Tibial nerve (tissue), 4 donors: ENCODE measurements at regions not wholly inside any gene's neighbourhood (a gene's known extent, or its start where the extent isn't known, plus 50 kb on each side); places are given as distances from the start of the nearest gene placed in this dataset.

ENCODE experiments used
- DNase-seq, 2 donors: peaks; one replicate each; pipeline ENCODE4 v3.0.0-alpha.2; 2019; ENCODE audit warnings: low spot score in 2 of 2
- H3K27ac ChIP-seq, 4 donors: fragments of 200-600 bp; sonication (generic) in 3 of 4; one replicate each; pipeline ENCODE4 v1.5.1; 2017 to 2019; ENCODE audit warnings: mild to moderate bottlenecking in 1 of 4
- H3K27me3 ChIP-seq, 2 donors: fragments of 200-600 bp; sonication (generic) in 1 of 2; one replicate each; pipeline versions ENCODE4 v1.5.1 to v1.6.0; 2017 to 2019
- H3K36me3 ChIP-seq, 3 donors: fragments of 200-600 bp; sonication (generic); one replicate each; pipeline ENCODE4 v1.5.1; 2018 to 2019
- H3K4me1 ChIP-seq, 4 donors: fragments of 200-600 bp; sonication (generic) in 3 of 4; one replicate each; pipeline ENCODE4 v1.5.1; 2017 to 2019
- H3K4me3 ChIP-seq, 4 donors: fragments of 200-600 bp; sonication (generic) in 3 of 4; one replicate each; pipeline ENCODE4 v1.5.1; 2017 to 2019; ENCODE audit warnings: mild to moderate bottlenecking in 1 of 4, moderate library complexity in 1 of 4
- H3K9me3 ChIP-seq, 4 donors: fragments of 200-600 bp; sonication (generic) in 3 of 4; one replicate each; pipeline ENCODE4 v1.5.1; 2017 to 2019
- EP300 ChIP-seq, 2 donors: sonication (generic); formaldehyde crosslinking; IDR thresholded peaks; one replicate each; pipeline ENCODE4 v1.6.1; 2017; ENCODE audit warnings: antibody characterized with exemption in 2 of 2, mild to moderate bottlenecking in 1 of 2
- POLR2A ChIP-seq, 2 donors: fragments of 450-650 bp; IDR thresholded peaks; one replicate each; pipeline ENCODE4 v1.6.1; 2017; ENCODE audit warnings: antibody characterized with exemption in 2 of 2, mild to moderate bottlenecking in 2 of 2, moderate library complexity in 2 of 2
- WGBS, 2 donors: methylation state at CpG; one replicate each; pipeline ENCODE4 v1.1.5; 2018; 5-methylcytosine and 5-hydroxymethylcytosine counted together
- TF ChIP-seq, protein P1 (sequence below), 5 experiments: fragments of 200-600 bp in 3 of 5; fragments of 450-650 bp in 2 of 5; sonication (generic) in 3 of 5; IDR thresholded peaks; one replicate each; pipeline ENCODE4 v1.5.1; 2016 to 2019; ENCODE audit warnings: antibody characterized with exemption in 5 of 5, mild to moderate bottlenecking in 3 of 5, moderate library complexity in 2 of 5

- DNase-seq = no peak
- no peaks in the 10 kb centered on the region for H3K27me3 ChIP-seq
- TF ChIP-seq, protein P1, sequence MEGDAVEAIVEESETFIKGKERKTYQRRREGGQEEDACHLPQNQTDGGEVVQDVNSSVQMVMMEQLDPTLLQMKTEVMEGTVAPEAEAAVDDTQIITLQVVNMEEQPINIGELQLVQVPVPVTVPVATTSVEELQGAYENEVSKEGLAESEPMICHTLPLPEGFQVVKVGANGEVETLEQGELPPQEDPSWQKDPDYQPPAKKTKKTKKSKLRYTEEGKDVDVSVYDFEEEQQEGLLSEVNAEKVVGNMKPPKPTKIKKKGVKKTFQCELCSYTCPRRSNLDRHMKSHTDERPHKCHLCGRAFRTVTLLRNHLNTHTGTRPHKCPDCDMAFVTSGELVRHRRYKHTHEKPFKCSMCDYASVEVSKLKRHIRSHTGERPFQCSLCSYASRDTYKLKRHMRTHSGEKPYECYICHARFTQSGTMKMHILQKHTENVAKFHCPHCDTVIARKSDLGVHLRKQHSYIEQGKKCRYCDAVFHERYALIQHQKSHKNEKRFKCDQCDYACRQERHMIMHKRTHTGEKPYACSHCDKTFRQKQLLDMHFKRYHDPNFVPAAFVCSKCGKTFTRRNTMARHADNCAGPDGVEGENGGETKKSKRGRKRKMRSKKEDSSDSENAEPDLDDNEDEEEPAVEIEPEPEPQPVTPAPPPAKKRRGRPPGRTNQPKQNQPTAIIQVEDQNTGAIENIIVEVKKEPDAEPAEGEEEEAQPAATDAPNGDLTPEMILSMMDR (IDR thresholded peaks at IDR 0.05) = no peak
- TF ChIP-seq POLR2A (IDR thresholded peaks at IDR 0.05) (no peak), EP300 (IDR thresholded peaks at IDR 0.05) (no peak)
- H3K4me1 ChIP-seq = no peaks in the 10 kb centered on the region
- WGBS, 2 donors = 93 to 94% methylated on average over 5 of the region's 5 CpGs
- no peak overlapping the region for H3K27ac ChIP-seq
- peaks cover 0 to 19% (median 0%) of the 10 kb centered on the region in 4 donors for H3K9me3 ChIP-seq
- no peak overlapping the region for H3K4me3 ChIP-seq
- no peaks in the 10 kb centered on the region for H3K36me3 ChIP-seq
Measured at GRCh38 chr11:109221190-109221589, 200.8 kb upstream of the C11orf87 start.

- TF ChIP-seq POLR2A (IDR thresholded peaks at IDR 0.05) = no peak
- TF ChIP-seq, protein P1 (IDR thresholded peaks at IDR 0.05) = no peak
- TF ChIP-seq EP300 (IDR thresholded peaks at IDR 0.05) = no peak
- WGBS, 2 donors = 92 to 100% methylated on average over 2 of the region's 2 CpGs
Measured at GRCh38 chr11:109222761-109223160, 199.2 kb upstream of the C11orf87 start.

DNA sequence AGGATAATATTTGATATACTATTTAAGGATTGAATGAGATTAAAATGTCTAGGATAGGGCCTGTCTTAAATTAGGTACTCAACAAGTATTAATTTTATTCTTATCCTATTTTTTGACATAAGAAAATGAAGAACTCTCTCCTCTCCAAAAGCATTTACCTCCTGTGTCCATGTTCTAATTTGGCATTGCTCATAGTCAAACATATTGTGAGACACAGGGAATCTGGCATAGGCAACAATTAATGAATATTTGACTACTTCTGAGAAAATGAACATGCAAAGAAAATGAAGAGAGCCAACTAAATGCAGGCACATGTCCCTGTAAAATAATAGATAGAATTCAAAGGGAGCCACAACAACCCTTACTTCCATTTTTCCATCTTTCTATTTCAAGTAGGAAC is 198.5 kb upstream of the C11orf87 start:
- Histone ChIP-seq H3K4me3 (no peak overlapping the region), H3K27ac (no peak overlapping the region), H3K27me3 (no peaks in the 10 kb centered on the region), H3K36me3 (no peaks in the 10 kb centered on the region), H3K4me1 (no peaks in the 10 kb centered on the region), H3K9me3 (peaks cover 0 to 15% (median 0%) of the 10 kb centered on the region in 4 donors)
- no peak for DNase-seq
- no peak for TF ChIP-seq POLR2A (IDR thresholded peaks at IDR 0.05)
- TF ChIP-seq, protein P1 (IDR thresholded peaks at IDR 0.05) = no peak
- no peak for TF ChIP-seq EP300 (IDR thresholded peaks at IDR 0.05)

More at GRCh38 chr11:109222761-109223160, 199.2 kb upstream of the C11orf87 start:
- Histone ChIP-seq H3K4me3 (no peak overlapping the region), H3K9me3 (peaks cover 0 to 15% (median 0%) of the 10 kb centered on the region in 4 donors), H3K36me3 (no peaks in the 10 kb centered on the region), H3K27me3 (no peaks in the 10 kb centered on the region), H3K27ac (no peak overlapping the region), H3K4me1 (no peaks in the 10 kb centered on the region)
- DNase-seq = no peak

DNA sequence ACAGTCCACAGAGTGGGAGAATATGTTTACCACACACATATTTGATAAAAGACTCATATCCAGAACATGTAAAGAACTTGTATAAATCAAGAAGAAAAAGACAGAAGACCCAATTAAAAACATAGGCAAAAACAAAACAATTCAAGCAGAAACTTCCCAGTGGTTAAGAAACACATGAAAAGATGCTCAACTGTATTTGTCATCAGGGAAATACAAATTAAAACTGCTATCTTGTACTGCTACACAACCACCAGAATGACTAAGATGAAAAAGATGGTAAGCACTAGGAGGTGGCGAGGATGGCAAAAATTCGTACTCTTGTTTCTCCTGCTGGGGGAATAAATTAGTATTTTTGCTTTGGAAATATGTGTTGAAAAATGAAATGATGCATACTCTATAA is 192.3 kb upstream of the C11orf87 start:
- Histone ChIP-seq H3K27ac (no peak overlapping the region), H3K4me3 (no peak overlapping the region), H3K36me3 (no peaks in the 10 kb centered on the region), H3K4me1 (no peaks in the 10 kb centered on the region), H3K27me3 (no peaks in the 10 kb centered on the region), H3K9me3 (peaks cover 0 to 3% (median 0%) of the 10 kb centered on the region in 4 donors)
- DNase-seq = no peak
- no peak for TF ChIP-seq POLR2A (IDR thresholded peaks at IDR 0.05)
- TF ChIP-seq EP300 (IDR thresholded peaks at IDR 0.05) = no peak
- TF ChIP-seq, protein P1 (IDR thresholded peaks at IDR 0.05) = no peak
- WGBS, 2 donors = 80 to 89% methylated on average over 2 of the region's 2 CpGs

- Histone ChIP-seq H3K27me3 (no peaks in the 10 kb centered on the region), H3K9me3 (no peaks in the 10 kb centered on the region), H3K4me3 (no peak overlapping the region), H3K36me3 (no peaks in the 10 kb centered on the region), H3K4me1 (no peaks in the 10 kb centered on the region), H3K27ac (no peak overlapping the region)
- DNase-seq = no peak
- whole genome bisulfite sequencing, 2 donors = 86 to 95% methylated on average over 2 of the region's 2 CpGs
- TF ChIP-seq POLR2A (IDR thresholded peaks at IDR 0.05) = no peak
Measured at GRCh38 chr11:109236188-109236587, 185.8 kb upstream of the C11orf87 start.

GRCh38 chr11:109236696-109237095 is 185.3 kb upstream of the C11orf87 start:
- no peaks in the 10 kb centered on the region for H3K9me3 ChIP-seq
- no peaks in the 10 kb centered on the region for H3K27me3 ChIP-seq
- 57 to 60% methylated on average over 1 of the region's 1 CpG for WGBS, 2 donors
- no peaks in the 10 kb centered on the region for H3K36me3 ChIP-seq
- no peak for DNase-seq
- H3K4me1 ChIP-seq = no peaks in the 10 kb centered on the region
- no peak overlapping the region for H3K4me3 ChIP-seq
- no peak overlapping the region for H3K27ac ChIP-seq
- TF ChIP-seq EP300 (IDR thresholded peaks at IDR 0.05) = no peak
- TF ChIP-seq POLR2A (IDR thresholded peaks at IDR 0.05) = no peak
- TF ChIP-seq, protein P1 (IDR thresholded peaks at IDR 0.05) = no peak
